ENCODE measurements at regions not wholly inside any gene's neighbourhood (a gene's known extent, or its start where the extent isn't known, plus 50 kb on each side); places are given as distances from the start of the nearest gene placed in this dataset.

GRCh38 chr20:6941571-6941970 lies 174.1 kb downstream of the BMP2 start:
- Mint-ChIP-seq H3K4me3 (no peak overlapping the region), H3K27me3 (ENCODE audit: low read depth in 2 of 2) (no peaks in the 10 kb centered on the region), H3K4me1 (no peaks in the 10 kb centered on the region), H3K9me3 (peaks cover 3% of the 10 kb centered on the region in 2 donors), H3K27ac (no peak overlapping the region), H3K36me3 (no peaks in the 10 kb centered on the region)
- no peak overlapping the region for H3K4me3 ChIP-seq (ENCODE audit: low read length)
- 94% methylated on average over 2 of the region's 2 CpGs for WGBS (ENCODE audit: insufficient coverage)
- no peaks in the 10 kb centered on the region for H3K9me3 ChIP-seq (ENCODE audit: control insufficient read depth, insufficient read depth, low read length)
- DNase-seq (no peak), ATAC-seq (no peak)
- no peak overlapping the region for H3K27ac ChIP-seq (ENCODE audit: low read length)
- H3K4me1 ChIP-seq (ENCODE audit: control insufficient read depth, insufficient read depth, low read length) = no peaks in the 10 kb centered on the region
- no peaks in the 10 kb centered on the region for H3K36me3 ChIP-seq (ENCODE audit: control insufficient read depth, insufficient read depth, low read length)
- no peaks in the 10 kb centered on the region for H3K27me3 ChIP-seq (ENCODE audit: control insufficient read depth, insufficient read depth, low read length)
- intact Hi-C loops (cut with micrococcal nuclease) = no loop called here
- no peak for TF ChIP-seq CTCF (IDR thresholded peaks at IDR 0.05)

- DNase-seq = no peak
- intact Hi-C loops (cut with micrococcal nuclease) = no loop called here
- H3K36me3 ChIP-seq (ENCODE audit: control insufficient read depth, insufficient read depth, low read length) = no peaks in the 10 kb centered on the region
- no peak overlapping the region for H3K27ac ChIP-seq (ENCODE audit: low read length)
- Mint-ChIP-seq H3K4me1 (no peaks in the 10 kb centered on the region), H3K4me3 (no peak overlapping the region), H3K36me3 (no peaks in the 10 kb centered on the region), H3K27me3 (ENCODE audit: low read depth in 2 of 2) (no peaks in the 10 kb centered on the region), H3K9me3 (peaks cover 3% of the 10 kb centered on the region in 2 donors), H3K27ac (no peak overlapping the region)
- TF ChIP-seq CTCF (IDR thresholded peaks at IDR 0.05) = no peak
- no peaks in the 10 kb centered on the region for H3K9me3 ChIP-seq (ENCODE audit: control insufficient read depth, insufficient read depth, low read length)
- H3K4me1 ChIP-seq (ENCODE audit: control insufficient read depth, insufficient read depth, low read length) = no peaks in the 10 kb centered on the region
- 91% methylated on average over 2 of the region's 3 CpGs for WGBS (ENCODE audit: insufficient coverage)
- no peak overlapping the region for H3K4me3 ChIP-seq (ENCODE audit: low read length)
- no peak for ATAC-seq
- H3K27me3 ChIP-seq (ENCODE audit: control insufficient read depth, insufficient read depth, low read length) = no peaks in the 10 kb centered on the region
These were observed 174.8 kb downstream of the BMP2 start for GRCh38 chr20:6942266-6942665.

- Mint-ChIP-seq H3K27ac (no peak overlapping the region), H3K4me3 (no peak overlapping the region), H3K4me1 (no peaks in the 10 kb centered on the region), H3K9me3 (peaks cover 0 to 1% of the 10 kb centered on the region in 2 donors), H3K36me3 (no peaks in the 10 kb centered on the region), H3K27me3 (ENCODE audit: low read depth in 2 of 2) (no peaks in the 10 kb centered on the region)
- H3K27me3 ChIP-seq (ENCODE audit: control insufficient read depth, insufficient read depth, low read length) = no peaks in the 10 kb centered on the region
- DNase-seq (no peak), ATAC-seq (no peak)
- TF ChIP-seq CTCF (IDR thresholded peaks at IDR 0.05) = no peak
- H3K9me3 ChIP-seq (ENCODE audit: control insufficient read depth, insufficient read depth, low read length) = no peaks in the 10 kb centered on the region
- no peaks in the 10 kb centered on the region for H3K36me3 ChIP-seq (ENCODE audit: control insufficient read depth, insufficient read depth, low read length)
- no peak overlapping the region for H3K27ac ChIP-seq (ENCODE audit: low read length)
- WGBS (ENCODE audit: insufficient coverage) = 100% methylated on average over 2 of the region's 4 CpGs
- no peak overlapping the region for H3K4me3 ChIP-seq (ENCODE audit: low read length)
- intact Hi-C loops (cut with micrococcal nuclease) = no loop called here
- no peaks in the 10 kb centered on the region for H3K4me1 ChIP-seq (ENCODE audit: control insufficient read depth, insufficient read depth, low read length)
These were observed 176.8 kb downstream of the BMP2 start for GRCh38 chr20:6944292-6944691.

GRCh38 chr20:6953611-6954010 lies 186.1 kb downstream of the BMP2 start:
- Mint-ChIP-seq H3K4me3 (no peak overlapping the region), H3K9me3 (peaks cover 0 to 8% of the 10 kb centered on the region in 2 donors), H3K27ac (no peak overlapping the region), H3K36me3 (peaks cover 6% of the 10 kb centered on the region), H3K4me1 (no peaks in the 10 kb centered on the region), H3K27me3 (ENCODE audit: low read depth in 2 of 2) (no peaks in the 10 kb centered on the region)
- WGBS (ENCODE audit: insufficient coverage) = no CpG with 5 or more reads among the region's 1 CpG
- Histone ChIP-seq H3K36me3 (ENCODE audit: control insufficient read depth, insufficient read depth, low read length) (no peaks in the 10 kb centered on the region), H3K4me3 (ENCODE audit: low read length) (no peak overlapping the region), H3K27ac (ENCODE audit: low read length) (no peak overlapping the region), H3K9me3 (ENCODE audit: control insufficient read depth, insufficient read depth, low read length) (peaks cover 5% of the 10 kb centered on the region), H3K27me3 (ENCODE audit: control insufficient read depth, insufficient read depth, low read length) (no peaks in the 10 kb centered on the region), H3K4me1 (ENCODE audit: control insufficient read depth, insufficient read depth, low read length) (no peaks in the 10 kb centered on the region)
- DNase-seq = no peak
- no peak for TF ChIP-seq CTCF (IDR thresholded peaks at IDR 0.05)
- intact Hi-C loops (cut with micrococcal nuclease) = no loop called here
- ATAC-seq = no peak

Data from natural killer cell (primary cell).